ENCODE measurements at regions not wholly inside any gene's neighbourhood (a gene's known extent, or its start where the extent isn't known, plus 50 kb on each side); places are given as distances from the start of the nearest gene placed in this dataset.

DNA sequence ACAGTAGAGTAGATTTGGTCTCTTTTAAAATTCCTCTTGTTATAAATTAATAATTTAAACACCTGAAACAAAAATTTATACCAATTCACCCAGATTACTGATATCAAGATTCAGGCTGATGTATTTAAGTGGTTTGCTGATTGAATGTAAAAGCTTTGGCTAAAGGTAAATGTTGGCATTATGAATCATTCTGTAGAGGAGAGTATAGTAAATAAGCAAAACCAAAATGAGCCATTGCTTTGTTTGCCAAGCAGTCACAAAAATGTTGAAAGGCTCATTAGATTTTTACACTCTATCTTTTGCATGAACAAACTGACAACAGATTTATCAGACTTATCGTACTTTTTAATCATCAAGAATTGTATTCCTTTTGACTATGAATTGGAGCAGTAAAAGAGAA is 332.6 kb downstream of the FAM170A start:
- TF ChIP-seq YY1 (IDR thresholded peaks at IDR 0.05; ENCODE audit: insufficient read depth, insufficient read length) (no peak), ZNF274 (IDR thresholded peaks at IDR 0.05; ENCODE audit: low read depth, low read length) (no peak), SUZ12 (IDR thresholded peaks at IDR 0.05; ENCODE audit: extremely low read depth, insufficient read depth, insufficient read length) (no peak)
